Frontal cortex (tissue), 3 donors: ENCODE measurements at regions not wholly inside any gene's neighbourhood (a gene's known extent, or its start where the extent isn't known, plus 50 kb on each side); places are given as distances from the start of the nearest gene placed in this dataset.

ENCODE experiments used
- DNase-seq, 2 donors: peaks; one replicate each; pipeline ENCODE4 v3.0.0; 2012; ENCODE audit warnings: low spot score in 2 of 2
- FAIRE-seq: peaks from 2 replicates; lab custom pipeline; 2012; peaks lifted over from hg19 to GRCh38; lab: Jason Lieb, UNC
- donor health status: control.
- donor health status: control.
- donor health status: control.

- FAIRE-seq (no peak), DNase-seq (no peak)
Measured at GRCh38 chr6:91045161-91045560, 458.3 kb upstream of the MAP3K7 start.

GRCh38 chr6:91043751-91044150 lies 456.9 kb upstream of the MAP3K7 start:
- no peak for FAIRE-seq
- no peak for DNase-seq

DNA sequence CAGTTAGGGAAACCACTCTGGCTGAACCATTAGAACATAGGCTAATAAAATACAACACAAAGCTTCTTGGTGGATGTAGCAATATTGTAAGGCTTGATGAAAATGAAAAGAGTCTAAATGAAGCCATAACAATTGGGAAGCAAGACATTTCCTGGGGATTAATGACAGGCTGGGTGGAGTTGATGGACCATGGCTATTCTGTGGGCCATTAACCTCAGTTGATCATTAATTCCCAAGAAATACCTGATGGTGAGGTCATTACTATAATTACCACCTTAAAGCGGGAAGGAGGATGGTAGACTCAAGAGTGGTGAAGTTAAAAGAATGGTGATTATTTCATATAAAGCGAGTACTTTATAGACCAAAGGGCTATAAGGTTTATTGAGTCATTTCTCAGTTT lies 455.8 kb upstream of the MAP3K7 start:
- no peak for FAIRE-seq

GRCh38 chr6:91033964-91034363 lies 447.1 kb upstream of the MAP3K7 start:
- FAIRE-seq (no peak), DNase-seq (no peak)

More for the DNA sequence above, 455.8 kb upstream of the MAP3K7 start:
- DNase-seq, result no peak

DNA sequence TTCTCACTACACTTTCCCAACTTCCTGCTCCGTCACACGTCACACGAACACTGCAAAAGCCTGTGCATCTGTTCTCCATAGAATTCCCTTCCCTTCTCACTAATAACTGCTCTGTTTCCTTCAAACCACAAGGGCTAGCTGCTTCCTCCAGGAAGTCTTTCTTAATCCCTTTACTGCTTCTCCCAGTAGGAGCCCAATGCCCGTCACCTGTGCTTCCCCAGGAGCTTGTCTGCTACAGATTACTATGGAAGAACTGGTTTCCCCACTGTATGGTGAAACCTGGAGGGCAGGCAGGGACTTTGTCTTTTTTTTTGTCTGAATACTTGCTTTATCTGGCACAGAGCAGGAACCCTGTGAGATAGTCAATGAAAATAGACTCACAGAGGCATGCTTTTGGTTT lies 444.7 kb upstream of the MAP3K7 start:
- DNase-seq (no peak), FAIRE-seq (no peak)

DNA sequence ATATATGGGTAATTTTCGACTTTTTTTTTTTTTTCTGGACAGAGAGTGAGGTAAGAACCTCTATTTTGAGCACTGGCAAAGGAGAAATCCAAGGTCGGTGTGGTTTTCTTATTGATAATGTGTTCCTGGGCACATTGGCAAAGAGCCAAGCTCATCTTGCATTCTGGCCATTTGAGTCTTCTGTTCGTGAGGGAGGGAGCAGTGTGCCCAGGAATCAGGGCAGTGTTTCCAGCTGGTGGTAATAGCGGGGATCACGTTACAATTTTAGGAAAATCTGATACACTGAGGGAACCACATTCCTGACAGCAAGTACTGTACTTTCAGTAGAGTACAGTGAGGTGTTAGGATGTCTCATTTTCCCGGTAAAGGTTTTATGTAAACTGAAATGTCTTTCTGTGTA lies 442.3 kb upstream of the MAP3K7 start:
- FAIRE-seq (no peak), DNase-seq (no peak)

GRCh38 chr6:91023529-91023928 lies 436.7 kb upstream of the MAP3K7 start:
- FAIRE-seq (no peak), DNase-seq (no peak)

GRCh38 chr6:91020744-91021143 lies 433.9 kb upstream of the MAP3K7 start:
- FAIRE-seq (no peak), DNase-seq (no peak)

DNA sequence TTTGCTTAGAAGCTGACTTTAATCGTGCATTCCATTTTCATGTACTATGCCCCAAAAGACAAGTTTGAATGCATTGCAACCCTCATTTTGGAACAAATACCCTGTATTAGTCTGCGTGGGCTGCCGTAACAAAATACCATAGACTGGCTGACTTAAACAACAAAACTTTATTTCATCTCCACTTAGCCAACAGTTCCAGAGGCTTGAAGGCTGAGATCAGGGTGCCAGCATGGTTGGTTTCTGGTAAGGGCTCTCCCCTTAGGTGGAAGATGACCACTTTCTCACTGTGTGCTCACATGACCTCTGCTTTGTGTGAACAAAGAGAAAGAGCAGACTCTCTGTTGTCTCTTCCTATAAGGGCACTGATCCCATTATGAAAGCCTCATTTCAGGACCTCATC lies 431.7 kb upstream of the MAP3K7 start:
- DNase-seq (no peak), FAIRE-seq (no peak)

GRCh38 chr6:91013511-91013910 lies 426.6 kb upstream of the MAP3K7 start:
- FAIRE-seq (no peak), DNase-seq (no peak)

GRCh38 chr6:90997076-90997475 lies 410.2 kb upstream of the MAP3K7 start:
- FAIRE-seq (no peak), DNase-seq (no peak)

GRCh38 chr6:90993770-90994169 lies 406.9 kb upstream of the MAP3K7 start:
- FAIRE-seq (no peak), DNase-seq (no peak)

DNA sequence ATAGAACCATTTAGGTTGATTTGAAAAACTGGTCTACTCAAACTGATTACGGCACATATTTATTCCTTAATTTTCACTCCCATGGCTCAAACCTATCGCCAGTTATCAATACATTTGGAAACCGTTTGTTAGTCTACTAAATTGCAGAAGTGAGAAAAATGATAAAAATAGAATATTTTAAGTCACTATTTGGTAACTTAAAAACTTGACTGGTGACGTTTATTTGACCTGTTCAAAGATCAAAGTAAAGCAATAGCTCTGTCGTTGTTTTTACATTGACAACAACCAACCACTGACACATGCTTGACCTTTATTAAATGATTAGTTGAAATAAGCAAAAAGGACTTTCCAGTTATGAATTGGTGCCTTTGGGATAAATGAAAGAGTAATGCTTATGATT lies 402.9 kb upstream of the MAP3K7 start:
- FAIRE-seq, result no peak

GRCh38 chr6:90984066-90984465 lies 397.2 kb upstream of the MAP3K7 start:
- DNase-seq (no peak), FAIRE-seq (no peak)

More for the DNA sequence above, 402.9 kb upstream of the MAP3K7 start:
- DNase-seq, result no peak

DNA sequence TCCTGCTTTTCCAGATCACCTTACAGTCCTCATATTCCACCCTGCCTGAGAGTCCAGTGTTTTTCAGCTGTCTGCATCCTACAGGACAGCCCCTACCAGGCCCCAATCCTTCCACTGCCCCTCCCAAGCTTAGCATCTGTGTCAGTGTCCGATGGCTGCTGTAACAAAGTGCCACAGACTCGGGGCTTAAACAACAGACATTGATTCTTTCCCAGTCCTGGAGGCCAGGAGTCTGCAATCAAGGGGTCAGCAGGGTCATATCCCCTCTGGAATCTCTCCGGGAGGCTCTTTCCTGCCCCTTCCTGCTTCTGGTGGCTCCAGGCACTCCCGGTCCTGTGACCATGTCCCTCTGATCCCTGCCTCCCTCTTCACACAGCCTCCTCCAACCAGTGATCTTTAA lies 396.6 kb upstream of the MAP3K7 start:
- no peak for DNase-seq
- no peak for FAIRE-seq

- FAIRE-seq (no peak), DNase-seq (no peak)
Measured at GRCh38 chr6:90982581-90982980, 395.7 kb upstream of the MAP3K7 start.

DNA sequence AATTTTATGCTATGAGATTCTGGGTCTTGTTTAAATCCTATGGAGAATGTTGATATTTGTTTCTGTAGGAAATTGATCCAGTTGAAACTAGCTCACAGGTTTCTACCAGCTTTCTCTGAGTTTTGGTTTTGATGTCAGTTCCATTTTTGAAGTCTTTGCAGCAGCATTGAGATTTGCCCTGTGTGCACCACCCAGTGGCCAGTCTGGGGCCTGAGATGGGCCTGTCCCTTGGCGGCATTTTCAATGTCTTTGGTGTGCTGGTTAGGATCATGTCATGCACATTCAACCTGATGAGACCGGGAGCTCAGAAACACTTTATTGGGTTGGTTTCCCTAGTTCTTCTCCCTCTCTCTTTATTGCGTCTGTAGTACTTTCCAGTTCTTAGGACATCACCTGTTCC lies 395.2 kb upstream of the MAP3K7 start:
- no peak for FAIRE-seq
- DNase-seq, result no peak

GRCh38 chr6:90978046-90978445 lies 391.2 kb upstream of the MAP3K7 start:
- FAIRE-seq, result no peak

GRCh38 chr6:90977513-90977912 lies 390.6 kb upstream of the MAP3K7 start:
- DNase-seq (no peak), FAIRE-seq (no peak)

More at GRCh38 chr6:90978046-90978445, 391.2 kb upstream of the MAP3K7 start:
- DNase-seq, result no peak

DNA sequence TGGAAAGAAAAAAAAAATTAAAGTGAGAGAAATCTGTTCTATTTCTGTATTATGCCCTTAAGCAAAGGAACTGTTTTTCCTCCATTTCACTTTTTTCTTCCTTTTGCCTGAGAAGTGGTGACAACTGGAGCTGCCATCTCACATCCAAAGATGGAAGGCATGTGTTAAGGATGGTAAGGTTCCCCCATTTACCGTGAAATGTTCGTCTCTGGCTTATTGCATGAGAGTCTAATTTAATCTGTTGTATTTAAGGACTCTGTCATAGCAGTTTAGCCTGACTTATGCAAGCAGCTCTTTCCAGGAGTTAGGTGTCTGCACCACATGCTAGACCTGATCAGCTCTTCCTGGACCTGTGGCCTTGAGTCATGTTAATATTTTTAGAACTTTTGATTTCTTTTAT lies 389.5 kb upstream of the MAP3K7 start:
- FAIRE-seq (no peak), DNase-seq (no peak)

GRCh38 chr6:90975741-90976140 lies 388.9 kb upstream of the MAP3K7 start:
- FAIRE-seq (no peak), DNase-seq (no peak)

DNA sequence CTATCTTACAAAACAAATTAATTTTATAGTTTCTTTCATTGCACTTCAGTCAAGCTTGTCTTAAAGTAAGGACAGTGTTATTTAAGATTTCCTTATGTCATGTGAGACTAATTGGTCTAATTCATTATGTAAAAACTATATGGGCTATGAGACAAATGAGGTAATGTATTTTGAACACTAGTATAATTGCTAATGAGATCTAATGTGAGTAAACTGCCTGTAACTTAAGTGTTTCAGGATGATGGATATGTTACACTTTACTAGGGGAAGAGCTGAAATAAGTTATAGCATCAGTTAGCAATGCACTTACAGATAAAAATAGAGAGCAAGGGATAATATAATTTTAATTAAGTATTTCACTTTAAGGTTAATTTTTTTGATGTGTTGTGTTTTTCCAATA lies 386.3 kb upstream of the MAP3K7 start:
- DNase-seq, result no peak
- no peak for FAIRE-seq

GRCh38 chr6:90970672-90971071 lies 383.8 kb upstream of the MAP3K7 start:
- FAIRE-seq, result no peak
- DNase-seq, result no peak
